Fibroblast of skin of left quadriceps (primary cell): ENCODE measurements at regions not wholly inside any gene's neighbourhood (a gene's known extent, or its start where the extent isn't known, plus 50 kb on each side); places are given as distances from the start of the nearest gene placed in this dataset.
"Not testable (repeated sequence)": the region's sequence is repeated elsewhere in the genome, so short reads cannot be mapped to it uniquely, and the experiment has no call there.

Experiments used
- DNase-seq, 2 experiments: peaks; one replicate each; pipeline ENCODE4 v3.0.0-alpha.2; 2013; ENCODE audit warnings: low read depth in 2 of 2

- no peak for DNase-seq
Measured at GRCh38 chr2:53208815-53209214, 558.8 kb upstream of the CHAC2 start.

DNA sequence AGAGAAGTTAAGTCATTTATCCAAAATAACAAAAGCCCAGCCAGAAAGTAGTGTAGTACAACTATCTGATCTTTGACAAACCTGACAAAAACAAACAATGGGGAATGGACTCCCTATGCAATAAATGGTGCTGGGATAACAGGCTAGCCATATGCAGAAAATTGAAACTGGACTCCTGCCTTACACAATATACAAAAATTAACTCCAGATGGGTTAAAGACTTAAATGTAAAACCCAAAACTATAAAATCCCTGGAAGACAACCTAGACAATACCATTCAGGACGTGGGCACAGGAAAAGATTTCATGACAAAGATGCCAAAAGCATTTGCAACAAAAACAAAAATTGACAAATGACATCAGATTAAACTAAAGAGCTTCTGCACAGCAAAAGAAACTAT is 561.4 kb upstream of the CHAC2 start:
- peak in 1 of 2 experiments; percentile 5 for DNase-seq

- DNase-seq: peak; percentile 76 to 81
Measured at GRCh38 chr2:53202063-53202462, 565.5 kb upstream of the CHAC2 start.

DNA sequence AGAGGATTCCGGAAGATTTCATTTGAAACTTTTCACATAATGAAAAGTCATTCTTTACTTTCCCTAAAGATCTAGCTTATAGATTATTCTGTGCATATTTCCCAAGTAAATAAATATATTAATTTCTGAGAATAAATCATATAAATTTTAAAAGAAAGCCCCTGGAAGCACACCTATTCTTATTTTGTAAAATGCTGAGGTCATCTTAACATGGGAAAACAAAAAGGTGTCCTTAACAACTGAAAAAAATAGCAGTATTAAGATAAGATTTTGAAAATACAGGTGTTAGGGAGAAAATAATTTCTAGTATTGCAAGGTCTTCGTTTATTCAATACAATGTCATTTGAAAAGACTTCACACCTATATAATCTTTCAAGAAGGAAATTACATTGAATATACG is 567.5 kb upstream of the CHAC2 start:
- DNase-seq: no peak

GRCh38 chr2:53188851-53189510 is 578.6 kb upstream of the CHAC2 start:
- no peak for DNase-seq

- no peak for DNase-seq
Measured at GRCh38 chr2:53183581-53183980, 584.0 kb upstream of the CHAC2 start.

- DNase-seq: no peak
Measured at GRCh38 chr2:53182601-53183000, 585.0 kb upstream of the CHAC2 start.

DNA sequence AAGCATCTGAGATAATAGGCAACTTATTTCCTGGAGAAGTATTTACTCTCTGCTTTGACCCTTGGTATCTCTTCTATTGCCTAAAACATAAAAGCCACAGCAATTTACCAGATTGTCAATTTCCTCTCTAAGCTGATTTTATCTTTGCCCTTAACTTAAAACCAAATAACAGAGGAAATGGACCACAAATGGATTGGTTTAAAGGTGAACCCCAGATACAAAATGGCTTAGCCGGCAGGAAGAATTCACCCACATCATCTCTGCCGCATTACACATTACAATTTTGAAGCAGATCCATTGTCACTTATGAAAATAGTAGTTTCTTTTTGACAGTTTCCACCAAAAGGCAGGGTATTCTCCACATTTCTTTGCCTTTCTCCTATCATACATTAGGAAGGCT is 585.8 kb upstream of the CHAC2 start:
- no peak for DNase-seq

DNA sequence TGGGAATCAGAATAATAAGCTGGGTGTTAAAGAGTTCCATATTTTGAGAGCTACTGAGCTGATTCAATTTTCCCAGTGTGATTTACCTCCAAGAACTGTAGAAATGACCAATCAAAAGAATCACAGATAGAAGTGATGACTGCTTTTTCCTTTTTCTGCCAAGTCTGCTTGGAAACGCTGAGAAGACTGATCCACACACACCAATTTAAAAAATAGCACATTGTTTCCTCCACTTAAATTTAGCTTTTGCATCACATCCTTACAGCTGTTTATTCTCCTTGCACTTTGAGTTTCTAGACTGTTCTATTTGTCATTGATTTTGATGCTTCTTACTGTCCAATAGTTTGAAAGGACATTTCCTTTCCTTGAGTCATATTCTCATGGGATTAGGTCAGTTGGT is 590.3 kb upstream of the CHAC2 start:
- DNase-seq: no peak

- no peak for DNase-seq
Measured at GRCh38 chr2:53174539-53174938, 593.1 kb upstream of the CHAC2 start.

GRCh38 chr2:53173698-53174455 is 593.7 kb upstream of the CHAC2 start:
- no peak for DNase-seq

DNA sequence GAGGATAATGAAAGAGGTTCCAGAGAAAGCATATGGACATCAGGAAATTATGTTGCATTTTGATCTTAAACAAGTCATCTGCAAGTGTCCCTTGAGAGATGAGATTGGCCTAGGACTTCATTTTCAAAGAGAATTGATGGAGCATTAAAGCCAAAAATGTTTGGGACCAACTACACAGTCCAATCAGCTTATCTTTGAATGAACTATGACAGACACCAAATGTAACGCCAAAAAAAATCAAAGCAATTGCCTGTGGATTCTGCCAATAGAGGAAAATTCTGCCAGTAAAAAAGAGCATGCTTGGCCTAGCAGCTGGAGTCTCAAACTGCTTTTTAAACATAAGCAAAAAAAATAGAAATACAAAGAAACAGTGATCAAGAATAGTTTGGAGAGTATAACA is 594.5 kb upstream of the CHAC2 start:
- DNase-seq: no peak

GRCh38 chr2:53170466-53170865 is 597.1 kb upstream of the CHAC2 start:
- no peak for DNase-seq

DNA sequence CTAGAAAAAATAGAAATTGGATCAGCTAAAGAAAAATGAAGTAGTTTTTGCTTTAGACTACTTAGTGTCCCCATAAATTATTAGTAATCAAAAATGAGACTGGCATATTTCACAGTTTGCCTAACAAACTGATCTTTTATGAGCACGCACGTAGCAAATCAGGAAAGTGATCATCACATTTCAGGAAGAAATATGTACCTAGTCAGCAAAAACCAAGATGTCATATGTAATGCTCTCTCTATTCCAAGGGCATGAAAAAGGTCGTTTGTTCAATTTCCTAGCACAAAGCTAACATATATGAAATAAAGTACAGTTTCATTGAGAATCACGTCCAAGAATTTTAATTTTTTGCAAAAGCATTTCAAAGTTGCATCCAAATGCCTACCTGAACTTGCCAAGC is 600.4 kb upstream of the CHAC2 start:
- no peak for DNase-seq

GRCh38 chr2:53150146-53150545 is 617.5 kb upstream of the CHAC2 start:
- DNase-seq: no peak

DNA sequence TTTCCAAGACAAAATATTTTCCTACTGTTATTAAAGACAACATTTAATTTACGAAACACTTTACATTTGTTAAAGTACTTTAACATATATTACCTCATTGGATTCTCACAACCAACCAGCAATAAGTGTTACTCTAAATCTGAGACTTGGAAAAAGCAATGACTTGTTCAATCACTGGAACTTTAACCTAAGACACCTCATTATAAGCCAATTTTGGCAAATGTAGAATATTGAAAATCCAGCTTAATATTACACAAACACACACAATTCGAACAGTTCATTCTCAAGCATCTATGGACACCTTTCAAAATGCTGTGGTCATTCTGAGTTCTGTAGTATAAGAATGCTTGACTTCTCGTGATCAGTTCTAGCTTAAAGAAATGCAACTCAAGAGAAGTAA is 619.4 kb upstream of the CHAC2 start:
- no peak for DNase-seq

DNA sequence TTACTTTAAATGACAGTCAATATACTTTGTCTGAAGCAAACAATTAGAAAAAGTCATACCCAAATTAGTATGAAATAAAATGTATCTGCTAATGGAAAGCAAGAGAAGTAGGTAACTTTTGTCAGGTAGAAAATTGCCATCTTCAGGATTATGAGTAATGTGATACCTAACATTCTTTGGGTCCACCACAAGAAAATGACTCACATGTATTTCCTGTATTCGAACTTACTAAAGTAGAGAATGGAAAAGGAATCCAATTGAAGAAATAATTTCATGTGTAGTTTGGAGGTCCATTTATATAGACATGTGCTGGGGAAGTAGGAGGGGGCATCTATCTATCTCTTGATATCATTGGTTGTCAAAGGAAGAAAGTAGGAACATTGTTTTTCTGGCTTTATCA is 636.2 kb upstream of the CHAC2 start:
- peak; percentile 15 to 21 for DNase-seq

DNA sequence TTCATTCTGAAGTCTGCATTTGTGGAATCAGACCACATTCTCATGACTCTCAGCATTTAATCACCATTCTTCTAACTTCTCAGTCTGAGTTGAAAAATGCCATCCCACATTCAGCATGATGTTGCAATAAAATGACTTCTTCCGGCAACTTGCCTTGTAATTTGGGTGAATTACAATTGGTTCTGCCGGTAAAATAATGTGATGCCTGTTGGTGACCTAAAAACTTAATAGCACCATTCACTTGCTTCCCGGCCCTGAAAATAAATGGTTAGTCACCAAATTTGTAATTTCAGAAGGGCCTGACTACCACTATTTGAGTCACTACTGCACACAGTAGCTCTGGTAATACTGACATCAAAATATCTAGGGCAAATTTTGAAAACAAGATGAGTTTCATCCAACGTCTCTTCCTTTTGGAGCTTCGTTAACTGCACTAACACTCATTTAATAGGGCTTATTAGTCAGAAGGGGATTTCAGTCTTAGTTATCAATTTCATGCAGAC is 637.1 kb upstream of the CHAC2 start:
- DNase-seq: peak; percentile 39 to 47

- DNase-seq: peak; percentile 53 to 66
Measured at GRCh38 chr2:53129851-53130250, 637.8 kb upstream of the CHAC2 start.

DNA sequence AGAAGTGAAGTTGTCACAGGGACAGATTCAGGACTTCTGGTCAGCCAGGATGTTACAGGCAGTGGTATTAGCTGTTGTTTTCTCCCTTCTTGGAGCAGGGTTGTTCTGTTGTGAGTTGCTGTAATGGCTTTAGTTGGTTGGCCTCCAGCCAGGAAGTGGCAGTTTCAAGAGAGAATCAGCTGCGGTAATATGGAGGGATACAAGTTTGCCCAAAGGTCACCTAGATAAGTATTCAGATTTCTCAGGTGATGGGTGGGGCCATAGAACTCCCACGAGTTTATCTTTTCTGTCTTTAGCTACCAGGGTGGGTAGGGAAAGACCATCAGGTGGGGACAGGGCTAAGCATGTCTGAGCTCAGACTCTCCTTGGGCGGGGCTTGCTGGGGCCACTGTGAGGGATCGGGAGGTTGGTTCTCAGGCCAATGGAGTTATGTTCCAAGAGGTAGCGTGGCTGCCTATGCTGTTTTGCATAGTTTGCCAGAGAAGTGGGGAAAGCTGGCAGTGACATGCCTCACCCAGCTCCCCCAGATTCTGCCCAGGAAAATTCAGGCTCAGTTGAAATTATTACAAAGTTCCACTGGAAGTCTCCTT is 640.4 kb upstream of the CHAC2 start:
- no peak for DNase-seq

DNA sequence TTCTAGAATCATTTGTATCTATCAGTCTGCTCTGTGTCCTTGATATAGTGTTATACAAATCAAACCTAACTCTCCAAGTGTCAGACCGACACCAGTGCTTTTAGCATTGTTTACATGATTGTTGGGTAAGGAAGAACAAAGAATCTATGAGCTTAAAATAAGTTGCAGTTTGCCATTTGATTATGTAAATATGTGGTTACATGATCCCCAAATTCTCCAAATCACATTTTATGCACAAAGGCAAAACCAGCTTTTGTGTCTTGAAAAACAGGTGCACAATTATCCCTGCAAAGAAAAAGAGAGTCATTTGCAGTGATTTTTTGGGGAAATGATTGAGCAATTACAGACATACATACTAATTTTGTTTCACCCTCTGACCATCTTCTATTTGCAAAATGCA is 652.6 kb upstream of the CHAC2 start:
- DNase-seq: no peak

- DNase-seq: no peak
Measured at GRCh38 chr2:53114582-53114981, 653.0 kb upstream of the CHAC2 start.

GRCh38 chr2:53112408-53112807 is 655.2 kb upstream of the CHAC2 start:
- not testable (repeated sequence) for DNase-seq
